ENCODE measurements at regions not wholly inside any gene's neighbourhood (a gene's known extent, or its start where the extent isn't known, plus 50 kb on each side); places are given as distances from the start of the nearest gene placed in this dataset.

DNA sequence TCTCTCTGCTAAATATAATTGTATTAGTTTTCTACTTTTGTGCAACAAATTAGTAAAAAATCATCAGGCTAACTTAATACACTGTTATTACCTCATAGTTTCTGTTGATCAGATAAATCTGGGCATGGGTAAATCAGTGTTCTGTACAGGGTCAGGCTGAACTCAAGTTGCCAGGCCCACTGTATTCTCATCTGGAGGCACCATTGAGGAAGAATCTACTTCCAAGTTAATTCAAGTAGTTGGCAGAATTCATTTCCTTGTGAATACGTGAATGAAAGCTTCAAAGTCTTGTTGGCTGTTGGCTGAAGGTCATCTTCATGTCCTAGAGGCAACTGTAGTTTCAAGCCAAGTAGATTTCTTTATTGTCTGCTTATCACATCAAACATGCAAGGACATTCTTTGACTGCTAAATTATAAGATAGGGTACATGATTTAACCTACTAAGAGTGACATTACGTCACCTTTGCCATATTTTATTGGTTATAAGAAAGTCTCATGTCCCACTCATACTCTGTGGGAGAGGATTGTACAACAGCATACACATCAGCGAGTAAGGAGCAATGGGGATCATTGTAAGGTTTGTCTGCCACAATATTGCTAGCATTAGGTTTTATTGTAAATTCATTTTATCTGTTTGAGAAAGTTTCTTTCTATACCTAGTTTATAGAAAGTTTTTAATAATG, 1219.0 kb downstream of the ARAP2 start:
- TF ChIP-seq, protein P1, sequence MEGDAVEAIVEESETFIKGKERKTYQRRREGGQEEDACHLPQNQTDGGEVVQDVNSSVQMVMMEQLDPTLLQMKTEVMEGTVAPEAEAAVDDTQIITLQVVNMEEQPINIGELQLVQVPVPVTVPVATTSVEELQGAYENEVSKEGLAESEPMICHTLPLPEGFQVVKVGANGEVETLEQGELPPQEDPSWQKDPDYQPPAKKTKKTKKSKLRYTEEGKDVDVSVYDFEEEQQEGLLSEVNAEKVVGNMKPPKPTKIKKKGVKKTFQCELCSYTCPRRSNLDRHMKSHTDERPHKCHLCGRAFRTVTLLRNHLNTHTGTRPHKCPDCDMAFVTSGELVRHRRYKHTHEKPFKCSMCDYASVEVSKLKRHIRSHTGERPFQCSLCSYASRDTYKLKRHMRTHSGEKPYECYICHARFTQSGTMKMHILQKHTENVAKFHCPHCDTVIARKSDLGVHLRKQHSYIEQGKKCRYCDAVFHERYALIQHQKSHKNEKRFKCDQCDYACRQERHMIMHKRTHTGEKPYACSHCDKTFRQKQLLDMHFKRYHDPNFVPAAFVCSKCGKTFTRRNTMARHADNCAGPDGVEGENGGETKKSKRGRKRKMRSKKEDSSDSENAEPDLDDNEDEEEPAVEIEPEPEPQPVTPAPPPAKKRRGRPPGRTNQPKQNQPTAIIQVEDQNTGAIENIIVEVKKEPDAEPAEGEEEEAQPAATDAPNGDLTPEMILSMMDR (conservative IDR thresholded peaks at IDR 0.05; ENCODE audit: low read depth, low read length), result no peak
- TF ChIP-seq EZH2 (IDR thresholded peaks at IDR 0.05; ENCODE audit: borderline replicate concordance, low read depth, low read length, poor library complexity, severe bottlenecking), result no peak
